ENCODE measurements at regions not wholly inside any gene's neighbourhood (a gene's known extent, or its start where the extent isn't known, plus 50 kb on each side); places are given as distances from the start of the nearest gene placed in this dataset.
"Not testable (repeated sequence)": the region's sequence is repeated elsewhere in the genome, so short reads cannot be mapped to it uniquely, and the experiment has no call there.

DNA sequence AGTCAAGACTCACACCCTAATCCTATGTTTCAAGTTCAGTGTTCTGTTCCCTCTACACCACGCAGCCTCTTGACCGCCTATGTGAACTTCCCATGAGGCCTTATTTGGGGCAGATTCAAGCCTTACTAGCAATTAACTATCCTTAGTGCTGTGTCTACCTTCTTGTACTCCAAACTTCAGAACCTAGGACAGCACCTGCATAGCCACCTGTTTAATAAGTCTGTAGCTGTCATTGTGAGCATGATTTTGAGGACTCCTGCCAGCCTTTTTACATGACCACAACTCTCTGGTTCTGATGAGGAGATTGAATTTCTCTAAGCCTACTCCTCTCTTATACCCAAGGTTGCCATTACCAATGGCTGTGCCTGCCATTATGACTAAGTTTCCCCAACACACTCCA is 50.8 kb upstream of the PCSK1 start:
- no peak for FAIRE-seq

DNA sequence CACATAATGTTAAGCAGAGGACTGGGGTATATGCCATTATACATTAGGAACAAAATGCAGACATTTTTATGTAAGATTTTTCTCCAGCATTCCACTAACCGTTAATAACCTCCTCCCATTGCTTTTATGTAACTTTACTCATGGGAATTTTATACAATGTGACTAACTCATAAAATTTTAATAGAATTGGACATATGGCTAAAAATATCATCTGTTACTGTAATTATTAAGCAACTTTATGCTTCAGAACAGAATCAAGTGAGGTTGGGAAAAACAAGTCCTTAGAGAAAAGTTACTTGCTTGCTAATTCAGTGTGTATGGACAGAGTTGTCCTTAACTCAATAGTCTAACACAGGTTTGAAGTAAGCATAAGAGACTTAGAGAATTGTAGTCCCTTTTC is 54.8 kb upstream of the PCSK1 start:
- no peak for FAIRE-seq

DNA sequence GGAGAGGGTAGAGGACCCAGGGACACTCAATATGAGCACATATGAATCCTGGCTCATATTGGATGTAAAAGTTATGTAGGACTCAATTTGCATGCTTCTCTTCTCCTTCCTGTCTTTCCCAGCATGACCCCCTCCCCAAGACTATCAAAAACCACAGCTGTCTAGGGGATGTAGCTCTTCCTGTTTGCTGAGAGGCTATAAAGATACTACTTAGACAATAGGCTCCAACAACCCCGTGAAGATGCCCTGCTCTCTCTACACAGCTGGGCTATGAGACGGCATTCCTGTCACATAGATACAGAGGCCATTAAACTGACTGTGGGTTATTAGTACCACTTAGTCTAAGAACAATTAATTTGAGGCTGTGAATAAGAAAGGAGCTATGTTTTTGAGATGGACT is 56.5 kb upstream of the PCSK1 start:
- no peak for FAIRE-seq

DNA sequence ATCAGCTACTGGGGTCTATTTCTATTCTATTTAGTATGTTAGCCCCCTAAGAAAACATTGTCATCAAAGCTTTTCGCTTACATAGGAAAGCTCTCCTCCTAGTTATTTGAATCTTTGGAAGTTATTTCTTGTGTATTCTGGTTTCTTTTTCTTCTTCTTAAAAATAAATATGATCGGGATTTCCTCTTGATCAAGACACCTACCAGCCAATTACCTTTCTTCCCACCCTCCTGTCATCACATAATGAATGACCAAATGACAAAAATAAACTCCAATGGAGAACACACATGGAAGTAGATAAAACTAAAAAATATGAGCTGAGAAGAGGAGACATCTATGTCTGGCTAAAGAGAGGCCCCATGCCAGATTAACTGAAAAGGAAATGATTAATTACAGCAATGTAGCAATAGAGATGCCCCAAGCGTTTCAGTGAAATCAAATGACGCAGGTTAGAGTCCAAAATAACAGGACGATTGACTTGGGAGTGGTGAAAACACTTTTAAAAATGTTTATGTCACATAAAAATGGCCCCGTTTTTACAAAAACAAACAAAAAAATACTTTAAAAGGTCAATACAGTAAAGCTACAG is 59.5 kb upstream of the PCSK1 start:
- peak; percentile 73 for FAIRE-seq

DNA sequence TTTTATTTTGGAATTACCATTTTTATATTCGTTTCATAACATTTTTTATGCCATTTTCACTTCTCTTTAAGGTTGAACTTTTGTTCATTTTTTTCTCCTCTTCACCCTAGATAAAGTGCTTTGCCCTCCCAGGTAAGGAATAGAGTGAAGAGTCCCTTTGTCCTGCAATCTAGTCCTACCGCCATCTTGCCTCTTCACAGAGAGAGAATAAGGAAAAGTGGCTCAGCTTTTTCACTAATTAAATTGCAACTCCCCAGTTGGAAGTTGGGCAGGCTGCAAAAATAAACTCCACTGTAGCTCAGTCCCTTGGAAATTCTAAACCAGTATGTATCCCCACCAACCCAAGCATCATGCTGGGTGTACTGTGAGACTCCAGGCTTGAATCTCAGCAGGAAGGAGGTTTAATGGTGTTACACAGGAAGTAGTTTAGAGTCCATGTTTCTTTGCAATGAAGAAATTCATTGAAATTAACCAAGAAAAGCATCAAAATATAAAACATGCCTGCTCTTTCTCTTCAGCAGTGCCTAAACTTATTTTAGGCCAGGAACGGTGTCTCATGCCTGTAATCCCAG is 60.3 kb upstream of the PCSK1 start:
- no peak for FAIRE-seq

DNA sequence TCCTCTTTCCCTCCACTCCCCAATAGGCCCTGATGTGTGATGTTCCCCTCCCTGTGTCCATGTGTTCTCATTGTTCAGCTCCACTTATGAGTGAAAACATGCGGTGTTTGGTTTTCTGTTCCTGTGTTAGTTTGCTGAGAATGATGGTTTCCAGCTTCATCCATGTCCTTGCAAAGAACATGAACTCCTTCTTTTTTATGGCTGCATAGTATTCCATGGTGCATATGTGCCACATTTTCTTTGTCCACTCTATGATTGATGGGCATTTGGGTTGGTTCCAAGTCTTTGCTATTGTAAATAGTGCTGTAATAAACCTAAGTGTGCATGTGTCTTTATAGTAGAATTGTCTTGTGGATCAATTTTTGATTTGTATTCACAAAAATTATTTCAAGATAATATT is 62.4 kb upstream of the PCSK1 start:
- not testable (repeated sequence) for FAIRE-seq

DNA sequence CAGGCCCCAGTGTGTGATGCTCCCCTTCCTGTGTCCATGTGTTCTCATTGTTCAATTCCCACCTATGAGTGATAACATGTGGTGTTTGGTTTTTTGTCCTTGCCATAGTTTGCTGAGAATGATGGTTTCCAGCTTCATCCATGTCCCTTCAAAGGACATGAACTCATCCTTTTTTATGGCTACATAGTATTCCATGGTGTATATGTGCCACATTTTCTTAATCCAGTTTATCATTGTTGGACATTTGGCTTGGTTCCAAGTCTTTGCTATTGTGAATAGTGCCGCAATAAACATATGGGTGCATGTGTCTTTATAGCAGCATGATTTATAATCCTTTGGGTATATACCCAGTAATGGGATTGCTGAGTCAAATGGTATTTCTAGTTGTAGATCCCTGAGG is 64.0 kb upstream of the PCSK1 start:
- not testable (repeated sequence) for FAIRE-seq

DNA sequence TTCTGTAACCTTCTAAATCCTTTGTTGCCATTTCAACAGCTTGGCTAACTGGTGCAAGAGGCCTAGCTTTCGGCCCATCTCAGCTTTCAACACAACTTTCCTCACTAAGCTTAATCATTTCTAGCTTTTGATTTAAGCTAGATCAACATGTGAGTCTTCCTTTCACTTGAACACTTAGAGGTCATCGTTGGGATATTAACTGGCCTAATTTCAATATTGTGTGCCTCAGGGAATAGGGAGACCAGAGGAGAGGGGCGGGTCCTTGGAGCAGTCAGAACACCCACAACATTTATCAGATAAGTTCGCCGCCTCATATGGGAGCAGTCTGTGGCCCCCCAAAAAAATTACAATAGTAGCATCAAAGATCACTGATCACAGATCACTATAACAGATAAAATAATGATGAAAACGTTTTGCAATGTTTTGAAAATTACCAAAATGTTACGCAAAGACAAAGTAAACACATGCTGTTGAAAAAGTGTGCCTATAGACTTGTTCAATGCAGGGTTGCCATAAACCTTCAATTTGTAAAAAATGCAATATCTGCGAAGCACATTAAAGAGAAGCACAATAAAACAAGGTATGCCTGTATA is 66.8 kb upstream of the PCSK1 start:
- FAIRE-seq, result no peak

DNA sequence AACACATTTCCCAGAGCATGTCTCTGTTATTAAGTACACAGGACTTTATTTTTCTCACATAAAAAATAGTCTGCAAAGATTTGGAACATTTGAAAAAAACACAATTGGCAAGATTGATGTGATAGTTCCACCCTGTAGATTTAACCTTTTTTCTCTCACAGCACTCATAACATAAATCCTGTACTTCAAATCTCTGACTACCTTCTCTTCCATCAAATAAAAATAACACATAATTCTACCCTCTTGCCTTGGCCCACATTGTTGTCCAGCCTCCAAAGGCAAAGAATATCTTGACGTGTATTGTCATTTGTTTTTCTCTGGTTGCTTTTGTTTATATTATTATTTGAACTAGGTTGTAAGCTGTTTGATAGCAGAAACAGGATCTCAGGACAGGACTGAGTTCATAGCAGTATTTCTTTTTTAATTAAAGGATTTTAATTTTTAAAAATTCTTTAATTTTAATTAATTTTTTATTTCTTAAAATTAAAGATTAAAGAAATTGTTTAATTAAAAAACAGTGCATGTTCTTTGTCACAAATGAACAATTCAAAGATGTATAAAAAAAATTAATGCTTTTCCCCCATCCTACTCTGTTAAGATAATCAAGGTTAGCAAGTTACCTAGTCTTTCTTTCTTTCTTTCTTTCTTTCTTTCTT is 69.1 kb upstream of the PCSK1 start:
- FAIRE-seq, result peak; percentile 33

DNA sequence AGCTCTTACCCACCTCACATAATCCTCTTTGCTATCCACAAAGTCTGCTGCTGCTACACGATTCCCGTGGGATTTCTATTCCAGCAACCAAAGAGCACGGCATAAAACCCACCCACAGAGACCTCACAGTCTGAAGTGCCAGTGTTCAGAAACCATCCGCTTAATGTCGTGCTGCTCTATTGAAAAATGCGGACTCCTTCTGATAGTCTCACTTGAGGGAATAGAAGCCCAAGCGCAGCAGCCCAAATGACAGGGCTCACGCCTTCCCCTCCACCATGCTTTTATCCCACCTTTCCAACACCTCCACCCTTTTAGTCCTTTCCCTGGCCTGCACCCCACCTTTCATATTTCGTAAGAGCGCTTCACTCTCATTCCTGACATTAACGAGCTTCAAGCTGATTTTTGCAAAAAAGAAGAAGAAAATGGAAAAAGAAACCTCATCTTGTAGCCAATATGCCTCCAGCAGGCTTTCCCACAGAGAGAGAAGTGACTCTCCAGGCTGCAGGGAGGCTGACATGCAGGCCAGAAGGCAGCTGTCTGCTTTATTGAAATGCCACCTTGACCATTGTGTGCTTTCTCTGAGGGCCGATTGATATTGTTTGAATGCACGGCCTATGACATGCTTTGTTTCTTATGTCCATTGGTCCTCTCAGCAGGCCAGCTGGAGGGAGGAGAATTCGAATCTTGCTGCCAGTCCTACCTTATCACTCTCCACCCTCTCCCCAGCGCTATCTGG is 70.6 kb upstream of the PCSK1 start:
- no peak for FAIRE-seq

DNA sequence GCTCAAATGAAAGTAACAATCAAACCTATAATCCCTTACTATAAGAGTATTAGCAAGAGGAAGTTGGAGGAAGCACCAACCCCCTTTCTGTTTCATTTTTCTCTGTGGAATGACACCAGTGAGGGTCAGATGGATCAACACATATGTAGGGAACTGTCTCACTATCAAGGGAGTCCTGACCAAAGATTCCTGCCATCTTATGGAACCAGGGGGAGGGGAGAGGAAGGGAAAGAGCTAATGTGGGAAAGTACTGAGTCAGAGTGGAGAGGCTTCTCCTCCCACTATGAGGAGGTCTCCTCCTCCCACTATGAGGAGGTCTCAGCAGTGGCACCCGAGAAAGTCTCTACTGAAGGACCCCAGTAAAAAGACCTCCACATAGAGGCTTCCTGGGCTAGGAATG is 73.3 kb upstream of the PCSK1 start:
- FAIRE-seq, result no peak

DNA sequence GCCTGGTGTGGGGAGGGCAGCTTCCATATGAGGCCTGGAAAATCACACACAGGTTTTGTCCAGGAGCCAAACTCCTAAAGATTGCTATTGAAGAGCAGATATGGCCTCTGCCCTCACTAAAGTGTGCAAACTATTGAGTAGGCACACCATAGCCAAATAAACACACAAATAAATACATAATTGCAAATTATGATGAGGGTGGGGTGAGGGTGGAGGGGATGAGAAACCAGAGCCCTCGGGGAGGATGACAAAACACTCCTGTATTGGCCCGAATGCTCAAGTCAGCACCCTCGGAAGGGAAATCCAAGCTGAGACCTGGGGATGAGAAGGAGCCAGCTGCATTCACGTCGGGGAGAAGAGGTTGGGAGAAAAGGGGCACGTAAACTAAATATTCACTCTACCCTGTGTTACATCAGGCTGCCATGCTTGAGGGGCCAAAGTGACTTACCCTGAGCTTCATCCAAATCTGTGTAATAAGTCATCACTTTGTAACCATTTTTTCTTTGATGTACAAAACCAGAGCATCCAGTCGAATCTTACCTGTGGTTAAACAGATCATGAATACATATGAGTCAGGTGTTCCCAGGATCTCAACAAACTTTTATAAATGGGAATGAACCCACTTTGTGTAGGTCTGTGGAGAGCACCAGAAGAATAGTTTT is 73.9 kb upstream of the PCSK1 start:
- FAIRE-seq, result no peak

DNA sequence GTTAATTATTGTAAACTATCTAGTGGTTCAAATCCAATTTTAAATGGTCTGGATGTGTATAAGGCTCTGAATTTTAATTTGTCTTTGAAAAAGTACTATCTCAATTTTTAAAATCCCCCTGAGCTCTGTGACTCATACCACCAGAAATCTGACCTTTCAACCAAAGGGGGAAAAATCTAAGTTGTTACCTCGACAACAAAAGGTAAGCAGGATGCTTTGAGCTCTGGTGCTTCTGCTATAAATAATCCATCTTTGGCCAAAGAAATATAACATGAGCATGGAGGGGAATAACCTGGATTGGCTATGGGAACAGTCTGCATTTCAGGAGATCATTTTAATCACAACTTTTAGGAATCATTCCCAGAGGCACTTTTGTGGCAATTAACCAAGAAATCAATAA is 76.3 kb upstream of the PCSK1 start:
- no peak for FAIRE-seq

DNA sequence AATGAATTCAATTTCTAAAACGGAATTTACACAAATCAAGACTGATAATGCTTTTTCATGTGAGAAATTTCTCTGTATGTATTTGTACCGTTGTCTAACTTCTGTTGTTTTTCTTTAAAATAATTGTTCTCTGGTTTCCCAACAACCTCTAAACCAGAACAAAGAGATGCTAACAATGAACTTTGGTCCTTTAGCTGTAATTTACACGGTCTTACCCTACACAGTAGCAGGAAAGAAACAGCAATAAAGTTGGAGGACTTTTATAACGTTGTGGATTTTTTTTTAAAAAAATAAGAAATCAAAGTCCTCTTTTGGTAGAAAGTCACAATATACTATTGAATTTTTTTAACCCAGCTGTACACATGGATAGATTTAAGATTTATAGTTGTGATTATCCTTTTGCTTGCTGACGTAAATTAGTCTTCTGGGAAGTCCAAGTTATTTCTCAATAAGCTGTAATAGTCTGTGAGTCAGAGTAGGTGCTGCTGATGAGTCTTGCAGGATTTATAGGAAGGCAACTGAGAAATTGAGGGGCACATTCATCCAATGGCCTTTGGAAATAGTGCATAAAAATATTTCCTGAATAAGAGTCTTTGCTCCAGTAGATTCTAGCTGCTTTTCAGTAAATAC is 76.8 kb upstream of the PCSK1 start:
- peak; percentile 82 for FAIRE-seq

DNA sequence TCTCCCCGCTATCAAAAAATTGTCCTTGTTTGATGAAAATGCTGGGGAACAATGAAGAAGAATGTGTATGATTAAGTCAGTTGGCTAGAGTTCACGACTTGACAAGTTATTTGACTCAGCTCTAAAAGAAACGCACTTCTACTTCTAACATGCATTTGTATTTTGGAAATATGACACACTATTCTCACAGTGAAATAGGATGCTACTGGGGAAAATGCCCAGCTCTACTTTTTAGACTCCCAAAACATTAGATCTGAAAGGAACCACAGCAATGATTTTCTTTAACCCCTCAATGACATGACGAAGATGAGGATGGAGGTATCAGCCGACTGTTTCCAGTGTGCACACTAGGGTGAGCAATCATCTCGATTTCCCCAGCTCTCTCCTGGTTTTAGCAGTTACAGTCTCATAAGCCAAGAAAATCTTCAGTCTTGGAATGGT is 83.6 kb upstream of the PCSK1 start:
- no peak for FAIRE-seq

DNA sequence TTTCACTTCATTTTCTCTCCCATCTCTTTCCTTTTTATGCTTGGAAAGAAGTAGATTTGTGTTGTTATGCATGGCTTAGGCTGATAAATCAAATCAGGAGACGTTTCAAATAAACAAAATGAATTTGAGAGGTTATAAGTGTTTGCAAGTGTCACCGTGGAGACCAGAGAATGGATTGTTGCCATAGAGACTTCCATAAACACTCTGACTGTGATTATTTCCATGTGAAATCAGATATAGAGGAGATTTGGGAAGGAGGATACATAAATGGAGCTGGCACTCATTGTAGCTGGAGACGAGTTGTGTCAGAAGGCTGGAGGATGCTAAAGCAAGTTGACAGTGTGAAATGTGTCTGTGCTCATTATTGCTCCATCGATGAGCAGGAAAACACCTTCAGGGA is 84.2 kb upstream of the PCSK1 start:
- FAIRE-seq, result peak; percentile 17

DNA sequence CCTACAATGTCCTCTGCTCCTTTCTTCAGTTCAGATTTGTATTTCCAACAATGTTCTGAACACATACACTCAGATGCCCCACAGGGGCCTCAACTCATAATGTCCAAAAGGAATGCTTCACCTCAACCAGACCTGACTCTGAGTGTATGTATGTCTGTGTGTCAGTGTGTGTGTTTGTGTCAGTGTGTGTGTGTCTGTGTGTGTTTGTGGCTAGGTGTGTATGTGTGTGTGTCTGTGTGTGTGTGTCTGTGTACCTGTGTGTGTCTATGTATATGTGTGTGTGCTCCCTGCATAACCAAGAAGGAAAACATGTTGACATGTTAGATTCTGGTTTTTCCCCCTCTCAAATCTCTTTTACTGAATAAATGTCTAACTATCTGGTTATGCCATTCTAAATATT is 87.3 kb upstream of the PCSK1 start:
- no peak for FAIRE-seq

DNA sequence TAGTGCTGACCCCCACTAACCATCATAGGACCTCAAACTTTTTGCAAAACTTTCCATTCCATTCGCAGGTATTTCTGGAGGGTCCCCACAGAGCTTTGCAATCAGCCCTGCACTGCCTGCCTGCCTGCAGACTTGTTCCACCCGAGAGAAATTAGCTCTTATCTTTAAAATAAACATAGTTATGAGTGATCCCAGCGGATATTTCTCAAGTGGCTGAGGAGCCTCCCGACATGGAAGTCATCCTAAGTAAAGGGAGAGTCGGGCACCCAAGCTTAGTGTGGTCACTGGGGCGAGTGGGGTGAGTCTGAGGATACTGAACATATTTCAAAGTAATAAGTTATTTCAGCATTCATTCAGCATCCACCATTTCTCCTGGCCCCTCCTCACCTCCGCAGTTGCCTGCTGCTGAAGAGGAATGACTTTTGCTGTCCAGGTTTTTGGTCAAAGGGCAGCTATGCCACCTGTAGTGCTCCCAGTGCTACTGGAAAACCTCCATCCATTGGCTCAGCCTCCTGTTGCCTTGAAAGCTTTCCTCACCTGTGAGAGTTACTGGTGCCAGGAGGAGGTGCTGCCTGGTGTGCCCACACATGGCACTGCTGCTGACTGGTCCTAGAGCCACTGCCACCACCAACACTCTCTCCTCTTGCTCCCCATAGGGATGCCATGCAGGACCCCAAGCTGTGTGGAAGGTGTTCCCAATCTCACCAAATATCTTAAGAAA is 89.7 kb upstream of the PCSK1 start:
- no peak for FAIRE-seq

DNA sequence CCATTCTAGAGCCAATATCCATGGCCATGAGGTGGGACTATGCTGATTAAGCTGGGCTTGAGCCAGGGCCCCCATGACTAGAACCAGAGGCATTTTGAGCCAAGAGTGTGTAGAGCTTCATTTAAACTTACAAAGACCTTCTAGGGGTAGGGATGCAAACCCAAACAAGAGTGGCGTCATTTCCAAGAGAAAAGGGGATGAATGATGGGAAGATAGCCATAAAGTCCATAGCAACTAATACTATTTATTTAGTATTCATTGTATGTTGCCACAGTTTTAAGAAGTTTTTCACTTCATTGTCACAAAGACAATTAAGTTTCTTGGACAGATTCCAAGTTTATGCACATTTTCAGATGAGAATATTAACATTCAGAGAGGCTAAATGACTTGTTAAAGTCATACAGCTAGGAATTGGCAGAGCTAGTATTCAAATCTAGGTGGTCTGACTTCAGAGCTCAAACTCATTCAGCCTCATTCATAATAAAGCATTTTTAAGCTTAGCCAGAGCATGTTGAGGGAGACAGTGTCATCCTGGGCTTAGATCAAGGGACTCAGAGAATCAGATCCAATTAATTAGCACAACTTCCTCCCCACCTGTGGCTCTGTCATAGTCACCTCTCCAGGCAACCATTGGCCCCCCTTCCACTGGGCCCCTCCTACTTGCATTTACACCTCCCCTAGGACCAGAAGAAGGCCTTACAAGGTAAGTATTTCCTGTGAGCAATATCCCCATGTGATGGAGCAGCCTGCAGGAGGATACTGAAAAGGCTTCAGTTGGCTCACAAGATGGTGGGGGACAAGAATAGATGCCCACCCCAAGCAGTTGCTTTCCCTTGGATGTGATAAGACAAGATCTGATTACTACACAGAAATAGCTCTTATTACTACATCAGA is 95.0 kb upstream of the PCSK1 start:
- FAIRE-seq, result no peak

DNA sequence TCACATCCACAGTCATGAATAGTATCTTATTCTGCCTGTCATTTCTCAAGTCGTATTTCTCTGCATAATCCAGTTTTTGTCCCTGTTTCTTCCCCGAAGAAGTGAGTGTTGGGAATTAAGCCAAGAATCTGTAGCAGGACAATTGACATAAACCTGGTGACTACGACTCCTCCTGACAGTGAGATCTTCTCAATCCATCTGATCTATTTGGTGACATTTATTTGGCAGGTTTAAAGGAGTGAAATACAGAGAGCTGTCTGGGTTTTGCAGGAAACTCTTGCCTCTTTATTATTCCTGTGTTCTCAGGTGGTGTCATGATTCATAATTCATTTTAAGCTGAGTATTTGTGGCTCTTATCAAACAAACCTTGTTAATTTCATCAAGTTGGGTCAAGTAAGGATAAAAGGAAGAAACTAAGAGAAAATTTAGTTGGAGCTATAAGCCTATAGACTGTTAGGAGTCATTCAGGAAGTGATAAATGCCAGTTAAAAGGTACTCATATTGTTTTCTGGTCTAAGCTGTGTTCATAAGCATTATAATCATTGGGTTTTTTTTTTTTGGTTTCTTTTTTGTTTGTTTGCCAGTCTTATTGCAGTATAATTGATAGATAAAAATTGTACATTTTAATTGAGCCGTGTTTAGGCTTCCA is 95.9 kb upstream of the PCSK1 start:
- FAIRE-seq, result peak; percentile 49
